ENCODE measurements at regions not wholly inside any gene's neighbourhood (a gene's known extent, or its start where the extent isn't known, plus 50 kb on each side); places are given as distances from the start of the nearest gene placed in this dataset.

DNA sequence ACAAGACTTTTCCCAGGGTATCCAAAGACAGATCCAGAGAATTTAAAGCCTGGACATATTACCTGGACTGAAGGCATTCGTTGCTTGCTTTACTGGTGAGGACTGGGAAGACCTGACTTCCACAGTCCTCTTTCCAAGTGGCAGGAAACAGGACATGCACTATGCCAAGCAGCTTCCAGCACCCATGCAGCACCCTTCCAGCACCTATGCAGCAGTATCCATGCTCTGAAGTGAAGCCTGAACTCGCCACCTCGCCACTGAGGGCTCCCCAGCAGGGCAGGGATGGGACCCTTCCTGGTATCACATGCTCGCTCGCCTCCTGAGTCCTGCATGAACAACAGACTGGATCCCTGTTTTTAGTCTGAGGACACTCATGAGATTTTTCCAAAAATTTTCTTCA lies 189.9 kb upstream of the KLF14 start:
- TF ChIP-seq, protein P1, sequence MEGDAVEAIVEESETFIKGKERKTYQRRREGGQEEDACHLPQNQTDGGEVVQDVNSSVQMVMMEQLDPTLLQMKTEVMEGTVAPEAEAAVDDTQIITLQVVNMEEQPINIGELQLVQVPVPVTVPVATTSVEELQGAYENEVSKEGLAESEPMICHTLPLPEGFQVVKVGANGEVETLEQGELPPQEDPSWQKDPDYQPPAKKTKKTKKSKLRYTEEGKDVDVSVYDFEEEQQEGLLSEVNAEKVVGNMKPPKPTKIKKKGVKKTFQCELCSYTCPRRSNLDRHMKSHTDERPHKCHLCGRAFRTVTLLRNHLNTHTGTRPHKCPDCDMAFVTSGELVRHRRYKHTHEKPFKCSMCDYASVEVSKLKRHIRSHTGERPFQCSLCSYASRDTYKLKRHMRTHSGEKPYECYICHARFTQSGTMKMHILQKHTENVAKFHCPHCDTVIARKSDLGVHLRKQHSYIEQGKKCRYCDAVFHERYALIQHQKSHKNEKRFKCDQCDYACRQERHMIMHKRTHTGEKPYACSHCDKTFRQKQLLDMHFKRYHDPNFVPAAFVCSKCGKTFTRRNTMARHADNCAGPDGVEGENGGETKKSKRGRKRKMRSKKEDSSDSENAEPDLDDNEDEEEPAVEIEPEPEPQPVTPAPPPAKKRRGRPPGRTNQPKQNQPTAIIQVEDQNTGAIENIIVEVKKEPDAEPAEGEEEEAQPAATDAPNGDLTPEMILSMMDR (conservative IDR thresholded peaks at IDR 0.05): no peak
- Mint-ChIP-seq H3K9me3 (no peaks in the 10 kb centered on the region), H3K4me3 (no peak overlapping the region), H3K27me3 (no peaks in the 10 kb centered on the region), H3K36me3 (no peaks in the 10 kb centered on the region), H3K27ac (no peak overlapping the region), H3K4me1 (ENCODE audit: unreplicated experiment) (peaks cover 37% of the 10 kb centered on the region)
- no peak for DNase-seq (ENCODE audit: extremely low spot score, unreplicated experiment)

DNA sequence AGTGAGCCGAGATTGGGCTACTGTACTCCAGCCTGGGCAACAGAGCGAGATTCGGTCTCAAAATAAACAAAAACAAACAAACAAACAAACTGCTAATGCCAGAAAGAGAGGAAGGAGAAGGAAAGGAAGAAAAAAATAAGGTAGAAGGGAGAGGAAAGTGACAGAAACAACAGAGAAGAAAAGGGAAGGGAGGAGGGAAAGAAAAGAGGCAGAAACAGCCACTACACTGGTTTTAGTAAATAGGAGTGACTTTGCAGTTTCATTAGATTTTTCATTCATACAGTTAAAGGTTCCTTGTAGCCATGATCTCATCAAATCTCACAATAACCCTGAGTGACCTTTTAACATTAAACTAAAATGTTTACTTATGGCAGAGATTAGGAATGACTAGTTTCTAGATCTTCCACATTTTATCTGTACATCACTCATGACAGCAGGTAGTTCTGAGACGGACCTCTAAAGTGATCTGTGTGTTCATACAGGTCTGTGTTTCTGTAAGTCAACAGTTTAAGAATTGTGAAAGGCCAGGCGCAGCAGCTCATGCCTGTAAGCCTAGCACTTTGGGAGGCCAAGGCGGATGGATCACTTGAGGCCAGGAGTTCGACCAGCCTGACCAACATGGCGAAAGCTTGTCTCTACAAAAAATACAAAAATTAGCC lies 191.3 kb upstream of the KLF14 start:
- TF ChIP-seq, protein P1 (conservative IDR thresholded peaks at IDR 0.05): no peak
- H3K9me3 Mint-ChIP-seq: no peaks in the 10 kb centered on the region
- no peaks in the 10 kb centered on the region for H3K36me3 Mint-ChIP-seq
- H3K4me1 Mint-ChIP-seq (ENCODE audit: unreplicated experiment): peaks cover 37% of the 10 kb centered on the region
- H3K27me3 Mint-ChIP-seq: no peaks in the 10 kb centered on the region
- no peak for DNase-seq (ENCODE audit: extremely low spot score, unreplicated experiment)
- H3K4me3 Mint-ChIP-seq: peak overlapping the region; percentile 15
- H3K27ac Mint-ChIP-seq: peak overlapping the region; percentile 54

DNA sequence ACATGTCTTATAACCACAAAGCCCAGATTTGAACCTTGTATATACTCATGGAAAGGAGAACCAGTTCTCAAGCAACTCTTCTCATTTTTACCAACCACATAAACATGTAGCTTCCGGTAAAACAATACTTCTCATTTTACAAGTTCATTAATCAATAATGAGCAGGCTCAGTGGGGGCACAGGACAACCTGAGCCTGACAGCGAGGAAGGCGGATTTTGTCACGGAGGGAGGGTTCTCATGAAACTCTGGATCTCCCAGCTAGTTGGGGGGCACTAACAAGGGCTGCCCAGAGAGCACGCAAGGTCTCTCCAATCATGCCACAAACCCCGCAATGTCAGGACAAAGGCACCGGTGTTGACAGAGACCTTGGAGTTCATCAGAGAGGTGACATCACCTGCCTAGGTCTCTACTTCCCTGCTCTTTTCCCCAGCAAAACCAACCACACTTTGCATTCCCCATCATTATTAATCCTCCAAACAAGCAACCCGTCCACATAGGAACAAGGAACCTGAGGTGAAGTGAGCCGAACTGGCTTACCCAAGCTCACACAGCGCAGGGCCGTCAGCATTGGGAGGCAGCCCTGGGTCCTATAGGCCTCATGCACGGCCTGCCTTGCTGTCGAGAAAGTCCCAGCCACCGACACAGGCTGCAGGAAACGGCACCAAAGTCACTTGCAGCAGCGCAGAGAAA lies 192.1 kb upstream of the KLF14 start:
- no peak overlapping the region for H3K4me3 Mint-ChIP-seq
- no peaks in the 10 kb centered on the region for H3K36me3 Mint-ChIP-seq
- H3K4me1 Mint-ChIP-seq (ENCODE audit: unreplicated experiment): peaks cover 37% of the 10 kb centered on the region
- no peaks in the 10 kb centered on the region for H3K27me3 Mint-ChIP-seq
- H3K9me3 Mint-ChIP-seq: no peaks in the 10 kb centered on the region
- H3K27ac Mint-ChIP-seq: peak overlapping the region; percentile 72
- TF ChIP-seq, protein P1 (conservative IDR thresholded peaks at IDR 0.05): no peak
- DNase-seq (ENCODE audit: extremely low spot score, unreplicated experiment): no peak

DNA sequence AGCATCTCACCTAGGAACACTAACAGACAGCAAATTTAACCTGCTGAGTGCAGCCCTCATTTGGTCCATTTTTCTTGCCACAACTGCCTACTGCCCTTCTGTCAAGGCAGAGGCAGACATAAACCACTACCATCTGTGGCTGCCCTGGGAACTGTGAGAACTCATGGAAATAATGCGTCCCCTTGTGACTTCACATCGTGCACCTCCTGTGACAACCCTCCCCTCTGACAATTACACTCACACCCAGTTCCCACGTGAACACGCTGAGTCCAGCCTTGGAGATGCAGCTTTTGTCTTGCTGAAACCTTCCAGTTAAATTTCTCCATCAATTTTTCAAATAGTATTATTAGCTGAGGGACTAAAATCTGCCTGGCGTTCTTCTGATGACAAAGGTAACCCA lies 193.1 kb upstream of the KLF14 start:
- no peaks in the 10 kb centered on the region for H3K36me3 Mint-ChIP-seq
- H3K27me3 Mint-ChIP-seq: no peaks in the 10 kb centered on the region
- no peak overlapping the region for H3K4me3 Mint-ChIP-seq
- no peak overlapping the region for H3K27ac Mint-ChIP-seq
- TF ChIP-seq, protein P1 (conservative IDR thresholded peaks at IDR 0.05): no peak
- no peaks in the 10 kb centered on the region for H3K9me3 Mint-ChIP-seq
- no peak for DNase-seq (ENCODE audit: extremely low spot score, unreplicated experiment)
- H3K4me1 Mint-ChIP-seq (ENCODE audit: unreplicated experiment): peaks cover 30% of the 10 kb centered on the region

DNA sequence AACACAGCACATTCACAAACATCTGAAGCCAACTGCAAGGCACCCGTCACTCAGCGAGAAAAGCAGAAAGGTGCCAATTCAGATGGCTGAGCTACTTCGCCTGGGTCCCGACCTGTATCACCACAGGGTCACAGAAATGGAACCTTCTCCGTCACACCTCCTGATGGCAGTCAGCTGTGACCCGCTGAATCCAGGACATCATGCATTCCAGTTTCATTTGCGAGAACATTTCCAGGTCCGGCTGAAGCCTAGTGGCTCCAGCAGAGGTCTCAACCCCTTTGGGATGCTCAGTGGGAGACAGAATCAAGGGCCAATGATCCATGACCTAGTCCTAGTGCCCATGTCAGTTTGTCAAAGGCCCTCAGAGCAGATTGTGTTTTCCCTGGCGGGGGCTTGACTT lies 193.6 kb upstream of the KLF14 start:
- peaks cover 29% of the 10 kb centered on the region for H3K4me1 Mint-ChIP-seq (ENCODE audit: unreplicated experiment)
- TF ChIP-seq, protein P1 (conservative IDR thresholded peaks at IDR 0.05): no peak
- no peak overlapping the region for H3K4me3 Mint-ChIP-seq
- no peak overlapping the region for H3K27ac Mint-ChIP-seq
- no peaks in the 10 kb centered on the region for H3K9me3 Mint-ChIP-seq
- no peaks in the 10 kb centered on the region for H3K36me3 Mint-ChIP-seq
- no peaks in the 10 kb centered on the region for H3K27me3 Mint-ChIP-seq
- no peak for DNase-seq (ENCODE audit: extremely low spot score, unreplicated experiment)
